Nephron (organoid): ENCODE measurements at regions not wholly inside any gene's neighbourhood (a gene's known extent, or its start where the extent isn't known, plus 50 kb on each side); places are given as distances from the start of the nearest gene placed in this dataset.
A peak's percentile ranks its signal among the peaks of the same experiment; 100 is the strongest.

Experiments used
- H3K27ac Mint-ChIP-seq, 3 experiments: 2 replicates each; pipeline ENCODE4 v1.8.0; 2020; ENCODE audit warnings: mixed read lengths in 3 of 3, mild to moderate bottlenecking in 2 of 3, moderate library complexity in 1 of 3
- H3K27me3 Mint-ChIP-seq: 2 replicates; pipeline ENCODE4 v1.8.0; 2021; ENCODE audit warnings: low read depth, mild to moderate bottlenecking, moderate library complexity, mixed read lengths
- H3K36me3 Mint-ChIP-seq: 2 replicates; pipeline ENCODE4 v1.8.0; 2020; ENCODE audit warnings: low read depth, mixed read lengths
- H3K4me1 Mint-ChIP-seq: 2 replicates; pipeline ENCODE4 v1.8.0; 2020; ENCODE audit warnings: mixed read lengths
- H3K4me3 Mint-ChIP-seq, 3 experiments: 2 replicates each; pipeline ENCODE4 v1.8.0; 2020; ENCODE audit warnings: mild to moderate bottlenecking in 3 of 3, mixed read lengths in 3 of 3, moderate library complexity in 2 of 3
- H3K9me3 Mint-ChIP-seq: 2 replicates; pipeline ENCODE4 v1.8.0; 2020; ENCODE audit warnings: mixed read lengths
- TF ChIP-seq, protein P1 (sequence below), 3 experiments: fragments of 200-600 bp; sonication (generic); IDR thresholded peaks; one replicate each; pipeline ENCODE4 v1.5.0; 2021; ENCODE audit warnings: antibody characterized with exemption in 3 of 3; ENCODE audit not compliant: unreplicated experiment in 3 of 3

DNA sequence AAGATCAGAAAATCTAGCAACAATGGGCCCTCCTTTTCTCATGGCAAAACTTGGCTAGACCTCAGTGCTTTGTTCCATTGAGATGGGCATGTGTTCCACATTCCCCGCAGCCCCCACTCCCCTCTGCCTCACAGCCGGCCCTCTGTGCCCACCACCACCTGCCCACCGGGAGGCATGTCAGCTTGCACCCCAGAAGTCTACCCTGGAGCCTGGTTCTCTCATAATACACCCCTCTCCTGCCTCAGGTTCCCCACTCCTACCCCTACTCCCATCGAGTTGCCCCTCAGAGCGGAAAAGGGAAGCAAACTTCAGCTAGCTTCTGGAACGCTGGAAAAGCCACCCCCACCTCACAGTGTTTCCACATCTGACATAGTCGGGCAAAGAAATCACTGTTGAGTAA is 219.0 kb downstream of the ANAPC1 start:
- H3K9me3 Mint-ChIP-seq = peaks cover 10% of the 10 kb centered on the region
- no peak overlapping the region for H3K4me3 Mint-ChIP-seq
- H3K27ac Mint-ChIP-seq = no peak overlapping the region
- peaks cover 42% of the 10 kb centered on the region for H3K4me1 Mint-ChIP-seq
- peaks cover 4% of the 10 kb centered on the region for H3K27me3 Mint-ChIP-seq
- no peaks in the 10 kb centered on the region for H3K36me3 Mint-ChIP-seq
- TF ChIP-seq, protein P1, sequence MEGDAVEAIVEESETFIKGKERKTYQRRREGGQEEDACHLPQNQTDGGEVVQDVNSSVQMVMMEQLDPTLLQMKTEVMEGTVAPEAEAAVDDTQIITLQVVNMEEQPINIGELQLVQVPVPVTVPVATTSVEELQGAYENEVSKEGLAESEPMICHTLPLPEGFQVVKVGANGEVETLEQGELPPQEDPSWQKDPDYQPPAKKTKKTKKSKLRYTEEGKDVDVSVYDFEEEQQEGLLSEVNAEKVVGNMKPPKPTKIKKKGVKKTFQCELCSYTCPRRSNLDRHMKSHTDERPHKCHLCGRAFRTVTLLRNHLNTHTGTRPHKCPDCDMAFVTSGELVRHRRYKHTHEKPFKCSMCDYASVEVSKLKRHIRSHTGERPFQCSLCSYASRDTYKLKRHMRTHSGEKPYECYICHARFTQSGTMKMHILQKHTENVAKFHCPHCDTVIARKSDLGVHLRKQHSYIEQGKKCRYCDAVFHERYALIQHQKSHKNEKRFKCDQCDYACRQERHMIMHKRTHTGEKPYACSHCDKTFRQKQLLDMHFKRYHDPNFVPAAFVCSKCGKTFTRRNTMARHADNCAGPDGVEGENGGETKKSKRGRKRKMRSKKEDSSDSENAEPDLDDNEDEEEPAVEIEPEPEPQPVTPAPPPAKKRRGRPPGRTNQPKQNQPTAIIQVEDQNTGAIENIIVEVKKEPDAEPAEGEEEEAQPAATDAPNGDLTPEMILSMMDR (IDR thresholded peaks at IDR 0.05; ENCODE audit: unreplicated experiment in 3 of 3) = no peak

DNA sequence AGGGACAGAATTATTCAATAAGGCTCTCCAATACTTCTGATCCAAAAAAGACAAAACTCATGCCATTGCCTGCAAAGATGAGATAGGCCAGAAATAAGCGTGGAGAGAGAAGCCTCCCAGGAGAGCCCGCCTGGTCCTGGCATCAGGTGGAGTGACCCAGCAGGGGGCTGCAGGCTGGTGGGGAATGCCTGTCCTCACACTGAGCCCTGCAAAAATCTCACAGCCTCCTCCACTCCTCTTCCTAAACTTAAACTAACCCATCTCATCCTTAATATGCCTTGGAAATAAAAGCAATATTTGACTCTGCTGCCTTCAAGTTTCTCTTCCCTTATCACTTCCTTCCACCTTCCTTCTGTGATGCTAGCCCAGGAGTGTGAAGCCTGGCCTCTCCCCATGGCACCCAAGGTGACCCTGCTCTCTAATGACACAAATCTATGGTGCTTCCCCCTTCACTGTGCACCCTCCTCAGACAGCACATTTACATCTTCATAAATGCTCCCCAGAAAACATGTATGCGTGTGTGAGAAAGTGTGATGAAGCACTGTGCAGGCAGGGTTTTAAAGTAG is 218.4 kb downstream of the ANAPC1 start:
- TF ChIP-seq, protein P1 (IDR thresholded peaks at IDR 0.05; ENCODE audit: unreplicated experiment in 3 of 3) = no peak
- H3K9me3 Mint-ChIP-seq = peaks cover 10% of the 10 kb centered on the region
- no peak overlapping the region for H3K27ac Mint-ChIP-seq
- no peaks in the 10 kb centered on the region for H3K36me3 Mint-ChIP-seq
- H3K4me3 Mint-ChIP-seq = no peak overlapping the region
- H3K4me1 Mint-ChIP-seq = peaks cover 44% of the 10 kb centered on the region
- H3K27me3 Mint-ChIP-seq = peaks cover 4% of the 10 kb centered on the region

DNA sequence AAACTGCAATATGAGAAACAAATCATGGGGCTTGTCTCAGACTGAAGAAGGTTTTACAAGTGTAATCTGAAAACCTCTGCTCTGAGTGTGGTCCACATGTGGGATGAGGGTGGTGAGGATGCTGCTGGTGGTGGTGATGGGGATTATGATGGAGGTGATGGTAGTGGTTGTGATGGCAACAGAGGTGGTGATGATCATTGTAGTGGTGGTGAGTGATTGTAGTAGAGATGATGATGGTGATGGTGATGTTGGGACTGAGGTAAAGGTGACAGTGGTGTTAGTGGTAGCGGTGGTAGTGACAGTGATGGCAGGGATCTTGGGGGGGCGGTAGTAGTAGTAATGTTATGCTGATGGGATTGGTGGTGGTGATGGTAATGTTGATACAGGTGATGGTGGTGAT is 217.8 kb downstream of the ANAPC1 start:
- peaks cover 45% of the 10 kb centered on the region for H3K4me1 Mint-ChIP-seq
- TF ChIP-seq, protein P1 (IDR thresholded peaks at IDR 0.05; ENCODE audit: unreplicated experiment in 3 of 3) = no peak
- H3K36me3 Mint-ChIP-seq = peaks cover 1% of the 10 kb centered on the region
- H3K4me3 Mint-ChIP-seq = no peak overlapping the region
- H3K27me3 Mint-ChIP-seq = peaks cover 4% of the 10 kb centered on the region
- H3K9me3 Mint-ChIP-seq = peaks cover 13% of the 10 kb centered on the region
- H3K27ac Mint-ChIP-seq = no peak overlapping the region

DNA sequence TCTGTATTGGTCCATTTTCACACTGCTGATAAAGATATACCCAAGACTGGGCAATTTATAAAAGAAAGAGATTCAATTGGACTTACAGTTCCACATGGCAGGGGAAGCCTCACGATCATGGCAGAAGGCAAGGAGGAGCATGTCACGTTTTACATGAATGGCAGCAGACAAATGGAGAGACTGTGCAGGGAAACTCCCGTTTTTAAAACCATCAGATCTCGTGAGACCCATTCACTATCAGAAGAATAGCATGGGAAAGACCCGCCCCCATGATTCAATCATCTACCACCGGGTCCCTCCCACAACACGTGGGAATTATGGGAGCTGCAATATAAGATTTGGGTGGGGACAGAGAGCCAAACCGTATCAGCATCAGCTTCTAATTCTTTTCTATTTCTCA is 217.0 kb downstream of the ANAPC1 start:
- H3K27ac Mint-ChIP-seq = peak overlapping the region in 2 of 3 experiments; percentile 9 to 35
- H3K27me3 Mint-ChIP-seq = peaks cover 4% of the 10 kb centered on the region
- H3K9me3 Mint-ChIP-seq = peaks cover 15% of the 10 kb centered on the region
- peaks cover 4% of the 10 kb centered on the region for H3K36me3 Mint-ChIP-seq
- peaks cover 47% of the 10 kb centered on the region for H3K4me1 Mint-ChIP-seq
- H3K4me3 Mint-ChIP-seq = no peak overlapping the region
- TF ChIP-seq, protein P1 (IDR thresholded peaks at IDR 0.05; ENCODE audit: unreplicated experiment in 3 of 3) = no peak

DNA sequence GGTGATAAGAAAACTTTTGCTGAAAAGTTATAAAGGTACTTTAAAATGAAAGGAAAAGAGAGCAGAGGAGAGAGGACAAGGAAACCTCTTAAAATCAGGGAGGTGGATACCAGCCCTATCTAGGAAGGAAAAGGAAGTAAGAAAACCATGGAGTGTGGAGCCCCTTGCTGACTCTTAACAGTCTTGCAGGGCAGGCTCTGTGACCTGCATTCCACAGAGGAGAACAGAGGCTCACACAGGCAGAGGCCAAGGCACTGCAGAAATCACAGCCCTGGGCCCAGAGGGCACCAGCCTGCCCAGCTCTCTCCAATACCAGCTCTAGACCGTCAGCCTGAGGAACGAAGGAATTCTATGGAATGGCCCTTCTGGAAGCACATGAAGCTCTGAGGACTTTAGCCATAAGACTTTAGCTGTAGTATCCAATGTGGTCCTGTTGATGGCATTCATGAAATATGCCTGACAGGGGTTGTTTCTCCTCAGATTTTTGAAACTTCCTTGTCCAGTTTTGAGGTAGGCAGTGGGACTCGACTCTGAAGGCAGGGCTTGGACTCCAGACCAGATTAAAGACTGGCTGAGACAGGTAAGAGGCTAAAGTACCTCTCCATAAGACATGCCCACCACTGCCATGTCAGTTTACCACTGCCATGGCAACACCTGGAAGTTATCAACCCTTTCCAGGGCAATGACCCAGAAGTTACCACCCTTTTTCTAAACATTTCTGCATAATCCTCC is 216.3 kb downstream of the ANAPC1 start:
- H3K36me3 Mint-ChIP-seq = peaks cover 4% of the 10 kb centered on the region
- no peak overlapping the region for H3K4me3 Mint-ChIP-seq
- peaks cover 15% of the 10 kb centered on the region for H3K9me3 Mint-ChIP-seq
- peak overlapping the region in 2 of 3 experiments; percentile 9 to 35 for H3K27ac Mint-ChIP-seq
- TF ChIP-seq, protein P1 (IDR thresholded peaks at IDR 0.05; ENCODE audit: unreplicated experiment in 3 of 3) = peak in 2 of 3 experiments; percentile 21 to 29
- H3K4me1 Mint-ChIP-seq = peaks cover 40% of the 10 kb centered on the region
- H3K27me3 Mint-ChIP-seq = peaks cover 4% of the 10 kb centered on the region

DNA sequence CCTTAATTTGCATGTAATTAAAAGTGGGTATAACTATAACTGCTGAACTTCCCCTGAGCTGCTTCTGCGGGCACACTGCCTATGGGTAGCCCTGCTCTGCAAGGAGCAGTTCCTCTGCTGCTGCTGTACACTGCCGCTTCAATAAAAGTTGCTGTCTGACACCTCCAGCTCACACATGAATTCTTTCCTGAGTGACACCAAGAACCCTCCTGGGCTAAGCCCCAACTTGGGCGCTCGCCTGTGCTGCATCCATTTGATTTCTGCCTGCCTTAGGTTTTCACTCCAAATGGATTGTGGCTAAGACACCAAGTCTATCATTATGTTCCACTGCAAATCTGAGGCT is 215.7 kb downstream of the ANAPC1 start:
- Mint-ChIP-seq H3K36me3 (peaks cover 4% of the 10 kb centered on the region), H3K27me3 (peaks cover 4% of the 10 kb centered on the region), H3K4me3 (no peak overlapping the region), H3K9me3 (peaks cover 15% of the 10 kb centered on the region), H3K4me1 (peaks cover 35% of the 10 kb centered on the region), H3K27ac (peak overlapping the region in 1 of 3 experiments; percentile 18)
- TF ChIP-seq, protein P1 (IDR thresholded peaks at IDR 0.05; ENCODE audit: unreplicated experiment in 3 of 3) = no peak
